B cell (primary cell): ENCODE measurements at regions not wholly inside any gene's neighbourhood (a gene's known extent, or its start where the extent isn't known, plus 50 kb on each side); places are given as distances from the start of the nearest gene placed in this dataset.

Experiments
- CTCF ChIP-seq: fragments of 200-600 bp; IDR thresholded peaks from one replicate; pipeline ENCODE4 v1.8.0; 2022; ENCODE audit warnings: antibody characterized with exemption, mild to moderate bottlenecking
- EZH2 ChIP-seq: IDR thresholded peaks from 2 replicates; pipeline ENCODE4 v1.6.1; 2012; ENCODE audit warnings: borderline replicate concordance, low read depth, mild to moderate bottlenecking, moderate library complexity, low read length; ENCODE audit not compliant: insufficient read depth, poor library complexity, severe bottlenecking

- no peak for TF ChIP-seq CTCF
- no peak for TF ChIP-seq EZH2
Observed at GRCh38 chr2:212891580-212891979, 259.8 kb downstream of the IKZF2 start.
